ENCODE measurements at regions not wholly inside any gene's neighbourhood (a gene's known extent, or its start where the extent isn't known, plus 50 kb on each side); places are given as distances from the start of the nearest gene placed in this dataset.

DNA sequence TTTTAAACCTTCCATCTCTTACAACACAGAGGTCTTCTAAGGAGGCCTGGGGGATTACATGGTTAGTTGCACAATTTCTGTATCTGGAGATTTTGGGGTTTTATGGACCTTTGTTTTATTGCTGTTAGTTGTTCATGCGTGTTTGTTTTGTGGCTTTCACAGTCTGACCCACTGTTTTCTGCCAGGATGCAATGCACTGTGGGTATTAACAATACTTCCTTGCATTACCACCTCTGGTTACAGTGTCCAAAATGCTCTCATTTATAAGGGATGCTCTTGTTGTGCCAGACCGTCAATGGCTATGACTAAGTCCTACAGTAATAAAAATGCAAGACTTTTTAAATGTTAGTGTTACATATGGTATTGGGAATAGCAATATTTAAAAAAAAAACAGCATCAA, 730.2 kb downstream of the KCTD8 start:
- Histone ChIP-seq H3K27me3 (ENCODE audit: control insufficient read depth, insufficient read depth, low read length) (no peaks in the 10 kb centered on the region), H3K36me3 (ENCODE audit: control insufficient read depth, insufficient read depth, low read length) (no peaks in the 10 kb centered on the region), H3K4me1 (ENCODE audit: control insufficient read depth, insufficient read depth, low read length, poor library complexity, severe bottlenecking) (no peaks in the 10 kb centered on the region), H3K27ac (ENCODE audit: insufficient read depth, low read length, poor library complexity, severe bottlenecking) (no peak overlapping the region), H3K4me3 (ENCODE audit: low read depth, low read length) (no peak overlapping the region), H3K9me3 (ENCODE audit: control insufficient read depth in 2 of 2, low read length in 2 of 2) (no peaks in the 10 kb centered on the region)
- no peak overlapping the region for H3K4me3 Mint-ChIP-seq
- no peaks in the 10 kb centered on the region for H3K27me3 Mint-ChIP-seq
- H3K27ac Mint-ChIP-seq = no peak overlapping the region
- peaks cover 0 to 16% (median 3%) of the 10 kb centered on the region in 7 donors for H3K9me3 Mint-ChIP-seq
- DNase-seq (no peak), ATAC-seq (ENCODE audit: low read depth in 2 of 2) (no peak)
- no peaks in the 10 kb centered on the region for H3K36me3 Mint-ChIP-seq
- no peaks in the 10 kb centered on the region for H3K4me1 Mint-ChIP-seq

DNA sequence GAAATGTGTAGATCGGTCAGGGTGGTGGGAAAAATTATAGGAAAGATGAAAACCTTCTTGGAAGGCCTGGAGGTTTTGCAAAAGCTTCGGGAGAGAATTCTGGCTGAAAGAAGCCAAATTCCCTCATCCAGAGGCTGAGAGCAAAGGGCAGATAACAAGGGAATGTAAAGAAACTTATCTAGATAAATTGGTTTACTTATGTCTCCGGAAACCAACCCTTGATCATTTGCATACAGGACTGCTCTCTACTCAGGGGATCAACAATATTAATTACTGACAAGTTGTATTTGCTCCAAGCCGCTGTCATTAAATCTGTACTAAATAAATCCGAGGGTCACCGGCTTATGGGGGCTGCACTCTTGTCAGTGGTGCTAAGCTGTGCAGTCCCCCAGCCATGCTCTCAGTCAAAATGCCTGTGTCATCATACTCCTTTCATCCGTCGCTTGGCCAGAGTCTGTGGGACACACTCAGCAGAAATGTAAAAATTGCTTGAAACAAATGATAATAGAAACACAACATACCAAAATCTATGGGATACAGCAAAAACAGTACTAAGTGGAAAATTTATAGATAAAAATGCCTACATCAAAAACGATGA, 715.7 kb downstream of the KCTD8 start:
- H3K36me3 ChIP-seq (ENCODE audit: control insufficient read depth, insufficient read depth, low read length) = no peaks in the 10 kb centered on the region
- Mint-ChIP-seq H3K27me3 (no peaks in the 10 kb centered on the region), H3K4me3 (no peak overlapping the region), H3K4me1 (no peaks in the 10 kb centered on the region), H3K9me3 (peaks cover 4 to 23% (median 7%) of the 10 kb centered on the region in 7 donors), H3K27ac (no peak overlapping the region), H3K36me3 (no peaks in the 10 kb centered on the region)
- no peaks in the 10 kb centered on the region for H3K27me3 ChIP-seq (ENCODE audit: control insufficient read depth, insufficient read depth, low read length)
- ATAC-seq (ENCODE audit: low read depth in 2 of 2) (no peak), DNase-seq (no peak)
- no peak overlapping the region for H3K27ac ChIP-seq (ENCODE audit: insufficient read depth, low read length, poor library complexity, severe bottlenecking)
- H3K4me1 ChIP-seq (ENCODE audit: control insufficient read depth, insufficient read depth, low read length, poor library complexity, severe bottlenecking) = no peaks in the 10 kb centered on the region
- H3K4me3 ChIP-seq (ENCODE audit: low read depth, low read length) = no peak overlapping the region
- H3K9me3 ChIP-seq (ENCODE audit: control insufficient read depth in 2 of 2, low read length in 2 of 2) = no peaks in the 10 kb centered on the region

DNA sequence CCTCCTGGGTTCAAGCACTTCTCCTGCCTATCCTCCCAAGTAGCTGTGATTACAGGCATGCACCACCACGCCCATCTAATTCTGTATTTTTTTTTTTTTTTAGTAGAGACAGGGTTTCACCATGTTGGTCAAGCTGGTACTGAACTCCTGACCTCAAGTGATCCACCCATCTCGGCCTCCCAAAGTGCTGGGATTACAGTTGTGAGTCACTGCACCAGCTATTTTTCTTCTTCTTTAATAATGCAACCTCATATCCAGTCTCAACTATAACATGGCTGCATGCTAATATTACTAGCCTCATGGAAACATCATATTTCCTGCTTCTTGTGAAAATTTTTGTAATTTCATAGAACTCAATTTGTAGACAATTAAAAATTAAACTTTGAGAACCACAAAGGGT, 706.5 kb downstream of the KCTD8 start:
- Mint-ChIP-seq H3K36me3 (no peaks in the 10 kb centered on the region), H3K27me3 (no peaks in the 10 kb centered on the region), H3K4me3 (no peak overlapping the region), H3K9me3 (peaks cover 0 to 17% (median 3%) of the 10 kb centered on the region in 7 donors), H3K27ac (no peak overlapping the region), H3K4me1 (no peaks in the 10 kb centered on the region)
- Histone ChIP-seq H3K27ac (ENCODE audit: insufficient read depth, low read length, poor library complexity, severe bottlenecking) (no peak overlapping the region), H3K27me3 (ENCODE audit: control insufficient read depth, insufficient read depth, low read length) (no peaks in the 10 kb centered on the region), H3K36me3 (ENCODE audit: control insufficient read depth, insufficient read depth, low read length) (no peaks in the 10 kb centered on the region), H3K4me3 (ENCODE audit: low read depth, low read length) (no peak overlapping the region), H3K4me1 (ENCODE audit: control insufficient read depth, insufficient read depth, low read length, poor library complexity, severe bottlenecking) (no peaks in the 10 kb centered on the region), H3K9me3 (ENCODE audit: control insufficient read depth in 2 of 2, low read length in 2 of 2) (peaks cover 0 to 2% of the 10 kb centered on the region in 2 experiments)
- DNase-seq (no peak), ATAC-seq (ENCODE audit: low read depth in 2 of 2) (no peak)

DNA sequence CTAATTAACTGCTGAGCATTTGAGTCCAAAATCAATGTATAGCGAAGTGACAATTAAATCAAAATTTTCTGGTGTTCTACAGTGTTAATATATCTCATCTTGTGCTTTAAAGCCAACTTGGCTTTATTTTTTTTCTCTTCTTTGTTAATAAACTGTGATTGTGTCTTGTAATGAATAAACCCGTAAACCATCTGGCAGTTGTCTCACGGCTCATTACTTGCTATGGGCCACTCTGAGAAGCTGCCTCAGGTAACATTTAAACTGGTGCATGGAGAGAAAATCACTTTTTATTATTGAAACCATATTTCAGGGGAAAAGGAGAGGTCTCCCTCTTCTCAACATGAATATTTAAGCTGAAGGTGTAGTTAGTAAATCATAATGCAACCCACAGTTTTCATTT, 694.0 kb downstream of the KCTD8 start:
- Mint-ChIP-seq H3K27ac (no peak overlapping the region), H3K9me3 (peaks cover 0 to 16% (median 8%) of the 10 kb centered on the region in 7 donors), H3K27me3 (no peaks in the 10 kb centered on the region), H3K4me3 (no peak overlapping the region), H3K36me3 (no peaks in the 10 kb centered on the region), H3K4me1 (no peaks in the 10 kb centered on the region)
- Histone ChIP-seq H3K4me1 (ENCODE audit: control insufficient read depth, insufficient read depth, low read length, poor library complexity, severe bottlenecking) (no peaks in the 10 kb centered on the region), H3K9me3 (ENCODE audit: control insufficient read depth in 2 of 2, low read length in 2 of 2) (no peaks in the 10 kb centered on the region), H3K27me3 (ENCODE audit: control insufficient read depth, insufficient read depth, low read length) (no peaks in the 10 kb centered on the region), H3K4me3 (ENCODE audit: low read depth, low read length) (no peak overlapping the region), H3K27ac (ENCODE audit: insufficient read depth, low read length, poor library complexity, severe bottlenecking) (no peak overlapping the region), H3K36me3 (ENCODE audit: control insufficient read depth, insufficient read depth, low read length) (no peaks in the 10 kb centered on the region)
- no peak for DNase-seq
- no peak for ATAC-seq (ENCODE audit: low read depth in 2 of 2)

DNA sequence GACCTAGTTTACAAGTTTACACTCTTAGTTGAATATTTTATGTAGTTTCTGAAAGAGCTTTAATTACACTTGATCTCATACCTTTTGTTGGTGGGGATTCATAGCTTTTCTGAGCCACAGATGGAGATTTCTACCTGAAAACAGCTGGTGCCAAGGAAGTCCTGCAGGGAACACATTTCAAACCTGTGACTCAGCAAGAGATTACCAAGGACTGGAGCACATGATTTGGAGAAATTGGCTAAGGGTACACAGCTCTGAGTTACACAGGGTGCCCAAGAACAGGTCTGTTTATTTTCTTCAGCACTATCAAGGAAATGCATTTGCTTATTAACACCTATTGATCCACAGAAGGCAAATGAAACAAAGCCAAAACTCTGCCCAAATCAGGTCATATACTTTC, 691.5 kb downstream of the KCTD8 start:
- H3K4me1 Mint-ChIP-seq = no peaks in the 10 kb centered on the region
- Histone ChIP-seq H3K9me3 (ENCODE audit: control insufficient read depth in 2 of 2, low read length in 2 of 2) (no peaks in the 10 kb centered on the region), H3K27me3 (ENCODE audit: control insufficient read depth, insufficient read depth, low read length) (no peaks in the 10 kb centered on the region), H3K27ac (ENCODE audit: insufficient read depth, low read length, poor library complexity, severe bottlenecking) (no peak overlapping the region), H3K36me3 (ENCODE audit: control insufficient read depth, insufficient read depth, low read length) (no peaks in the 10 kb centered on the region), H3K4me1 (ENCODE audit: control insufficient read depth, insufficient read depth, low read length, poor library complexity, severe bottlenecking) (no peaks in the 10 kb centered on the region), H3K4me3 (ENCODE audit: low read depth, low read length) (no peak overlapping the region)
- no peaks in the 10 kb centered on the region for H3K27me3 Mint-ChIP-seq
- DNase-seq (no peak), ATAC-seq (ENCODE audit: low read depth in 2 of 2) (no peak)
- H3K4me3 Mint-ChIP-seq = no peak overlapping the region
- H3K9me3 Mint-ChIP-seq = peaks cover 0 to 20% (median 6%) of the 10 kb centered on the region in 7 donors
- no peak overlapping the region for H3K27ac Mint-ChIP-seq
- no peaks in the 10 kb centered on the region for H3K36me3 Mint-ChIP-seq

DNA sequence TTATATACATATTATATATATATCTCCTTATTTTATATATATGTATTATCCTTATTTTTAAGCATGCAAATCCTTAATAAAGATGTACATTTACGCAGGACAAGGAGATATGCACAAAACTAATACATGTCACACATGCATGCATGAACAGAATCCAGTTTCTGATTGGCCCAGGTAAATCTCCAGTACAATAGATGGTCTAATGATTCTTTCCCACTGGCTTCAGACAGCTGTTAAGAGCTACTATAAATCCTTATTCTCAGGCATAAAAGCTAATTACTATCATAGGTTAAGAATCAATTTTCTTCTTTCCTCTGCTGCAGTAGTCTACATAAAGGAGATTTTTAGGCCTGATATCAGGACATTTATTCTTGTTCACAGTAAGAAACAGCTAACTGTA, 689.8 kb downstream of the KCTD8 start:
- H3K27me3 ChIP-seq (ENCODE audit: control insufficient read depth, insufficient read depth, low read length) = no peaks in the 10 kb centered on the region
- ATAC-seq (ENCODE audit: low read depth in 2 of 2) (no peak), DNase-seq (no peak)
- Mint-ChIP-seq H3K4me3 (no peak overlapping the region), H3K4me1 (no peaks in the 10 kb centered on the region), H3K9me3 (peaks cover 0 to 9% (median 4%) of the 10 kb centered on the region in 7 donors), H3K36me3 (no peaks in the 10 kb centered on the region), H3K27ac (no peak overlapping the region), H3K27me3 (no peaks in the 10 kb centered on the region)
- H3K9me3 ChIP-seq (ENCODE audit: control insufficient read depth in 2 of 2, low read length in 2 of 2) = no peaks in the 10 kb centered on the region
- H3K4me1 ChIP-seq (ENCODE audit: control insufficient read depth, insufficient read depth, low read length, poor library complexity, severe bottlenecking) = no peaks in the 10 kb centered on the region
- no peaks in the 10 kb centered on the region for H3K36me3 ChIP-seq (ENCODE audit: control insufficient read depth, insufficient read depth, low read length)
- no peak overlapping the region for H3K4me3 ChIP-seq (ENCODE audit: low read depth, low read length)
- no peak overlapping the region for H3K27ac ChIP-seq (ENCODE audit: insufficient read depth, low read length, poor library complexity, severe bottlenecking)

DNA sequence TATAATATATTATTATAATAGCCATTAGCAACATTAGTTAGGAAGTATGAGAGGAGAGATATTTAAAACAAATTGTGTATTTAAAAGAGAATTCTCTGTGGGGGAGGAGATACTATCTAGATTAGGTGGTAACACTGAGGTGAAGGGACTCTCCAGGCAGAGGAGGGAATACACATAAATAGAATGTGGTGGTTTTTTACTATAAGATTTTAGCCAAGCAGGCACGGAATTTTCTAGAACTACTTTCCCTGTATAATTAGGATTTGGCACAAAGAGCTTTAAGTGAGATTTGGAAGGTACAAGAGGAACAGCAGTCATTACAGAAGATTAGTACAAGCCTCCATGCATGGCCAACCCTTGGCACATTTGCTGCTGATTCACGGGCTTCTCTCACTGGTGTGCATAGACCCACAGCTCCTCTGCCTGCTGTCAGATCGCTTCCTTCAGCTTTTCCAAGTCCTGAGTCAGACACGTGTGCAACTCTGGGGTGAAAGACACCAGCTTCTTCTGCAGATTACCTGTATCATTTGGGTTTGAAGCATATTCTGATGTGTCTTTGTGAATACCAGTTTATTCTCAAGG, 685.5 kb downstream of the KCTD8 start:
- H3K4me3 Mint-ChIP-seq = no peak overlapping the region
- H3K27ac ChIP-seq (ENCODE audit: insufficient read depth, low read length, poor library complexity, severe bottlenecking) = no peak overlapping the region

DNA sequence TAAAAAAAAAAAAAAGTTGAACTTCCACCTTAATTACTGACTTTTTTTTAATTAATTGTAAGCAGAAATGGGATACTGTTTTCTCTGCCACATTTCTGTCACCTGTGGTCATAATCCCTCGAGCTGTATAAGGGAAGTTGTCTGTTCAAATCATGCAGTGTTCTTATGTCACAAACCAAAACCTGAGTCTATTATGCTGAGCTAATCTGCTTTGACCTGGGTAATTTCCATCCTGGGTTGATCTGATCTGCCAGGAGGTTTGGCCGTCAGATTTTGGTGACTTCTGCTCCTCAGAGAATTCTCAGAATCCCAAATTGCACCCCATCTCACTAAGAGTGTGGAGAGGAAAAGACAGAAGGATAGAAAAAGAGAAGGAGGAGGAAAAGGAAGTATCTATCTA, 683.1 kb downstream of the KCTD8 start:
- H3K4me1 ChIP-seq (ENCODE audit: control insufficient read depth, insufficient read depth, low read length, poor library complexity, severe bottlenecking) = no peaks in the 10 kb centered on the region
- no peak overlapping the region for H3K27ac ChIP-seq (ENCODE audit: insufficient read depth, low read length, poor library complexity, severe bottlenecking)
- H3K36me3 ChIP-seq (ENCODE audit: control insufficient read depth, insufficient read depth, low read length) = no peaks in the 10 kb centered on the region
- no peak overlapping the region for H3K4me3 ChIP-seq (ENCODE audit: low read depth, low read length)
- H3K27ac Mint-ChIP-seq = no peak overlapping the region
- H3K4me1 Mint-ChIP-seq = no peaks in the 10 kb centered on the region
- ATAC-seq (ENCODE audit: low read depth in 2 of 2) = no peak
- H3K9me3 Mint-ChIP-seq = peaks cover 0 to 15% (median 8%) of the 10 kb centered on the region in 7 donors
- no peaks in the 10 kb centered on the region for H3K9me3 ChIP-seq (ENCODE audit: control insufficient read depth in 2 of 2, low read length in 2 of 2)
- H3K4me3 Mint-ChIP-seq = no peak overlapping the region
- DNase-seq = no peak
- no peaks in the 10 kb centered on the region for H3K36me3 Mint-ChIP-seq
- no peaks in the 10 kb centered on the region for H3K27me3 Mint-ChIP-seq
- no peaks in the 10 kb centered on the region for H3K27me3 ChIP-seq (ENCODE audit: control insufficient read depth, insufficient read depth, low read length)

More for the DNA sequence above, 685.5 kb downstream of the KCTD8 start:
- Histone ChIP-seq H3K4me1 (ENCODE audit: control insufficient read depth, insufficient read depth, low read length, poor library complexity, severe bottlenecking) (no peaks in the 10 kb centered on the region), H3K27me3 (ENCODE audit: control insufficient read depth, insufficient read depth, low read length) (no peaks in the 10 kb centered on the region), H3K4me3 (ENCODE audit: low read depth, low read length) (no peak overlapping the region), H3K9me3 (ENCODE audit: control insufficient read depth in 2 of 2, low read length in 2 of 2) (no peaks in the 10 kb centered on the region), H3K36me3 (ENCODE audit: control insufficient read depth, insufficient read depth, low read length) (no peaks in the 10 kb centered on the region)
- Mint-ChIP-seq H3K27me3 (no peaks in the 10 kb centered on the region), H3K9me3 (peaks cover 0 to 9% (median 5%) of the 10 kb centered on the region in 7 donors), H3K36me3 (no peaks in the 10 kb centered on the region), H3K27ac (no peak overlapping the region), H3K4me1 (no peaks in the 10 kb centered on the region)
- ATAC-seq (ENCODE audit: low read depth in 2 of 2) (no peak), DNase-seq (no peak)
